Eye (tissue), 1 donor: ENCODE measurements at regions not wholly inside any gene's neighbourhood (a gene's known extent, or its start where the extent isn't known, plus 50 kb on each side); places are given as distances from the start of the nearest gene placed in this dataset.
"Not testable (repeated sequence)": the region's sequence is repeated elsewhere in the genome, so short reads cannot be mapped to it uniquely, and the experiment has no call there.

Experiments used
- DNase-seq: peaks from one replicate; pipeline ENCODE4 v3.0.0-alpha.2; 2015

GRCh38 chr20:57995381-57995977 lies 233.0 kb downstream of the ANKRD60 start:
- peak; percentile 93 for DNase-seq

GRCh38 chr20:57993716-57994431 lies 234.6 kb downstream of the ANKRD60 start:
- peak; percentile 91 for DNase-seq

GRCh38 chr20:57991211-57991881 lies 237.1 kb downstream of the ANKRD60 start:
- peak; percentile 92 for DNase-seq

GRCh38 chr20:57990396-57990987 lies 238.0 kb downstream of the ANKRD60 start:
- peak; percentile 69 for DNase-seq

- no peak for DNase-seq
Observed at GRCh38 chr20:57988828-57989227, 239.6 kb downstream of the ANKRD60 start.

GRCh38 chr20:57988422-57988821 lies 240.0 kb downstream of the ANKRD60 start:
- DNase-seq, result no peak

- no peak for DNase-seq
Observed at GRCh38 chr20:57987659-57988058, 240.8 kb downstream of the ANKRD60 start.

- peak; percentile 58 for DNase-seq
Observed at GRCh38 chr20:57986666-57987065, 241.8 kb downstream of the ANKRD60 start.

GRCh38 chr20:57985278-57985677 lies 243.2 kb downstream of the ANKRD60 start:
- peak; percentile 81 for DNase-seq

GRCh38 chr20:57983082-57983481 lies 245.4 kb downstream of the ANKRD60 start:
- no peak for DNase-seq

- peak; percentile 73 for DNase-seq
Observed at GRCh38 chr20:57980506-57980905, 247.9 kb downstream of the ANKRD60 start.

GRCh38 chr20:57977569-57977968 lies 250.9 kb downstream of the ANKRD60 start:
- DNase-seq, result no peak

- peak; percentile 31 for DNase-seq
Observed at GRCh38 chr20:57977141-57977540, 251.3 kb downstream of the ANKRD60 start.

GRCh38 chr20:57974863-57975262 lies 253.6 kb downstream of the ANKRD60 start:
- no peak for DNase-seq

GRCh38 chr20:57973886-57974285 lies 254.6 kb downstream of the ANKRD60 start:
- DNase-seq, result no peak

GRCh38 chr20:57971583-57971982 lies 256.9 kb downstream of the ANKRD60 start:
- not testable (repeated sequence) for DNase-seq

- no peak for DNase-seq
Observed at GRCh38 chr20:57970856-57971255, 257.6 kb downstream of the ANKRD60 start.

- DNase-seq, result no peak
Observed at GRCh38 chr20:57970116-57970515, 258.3 kb downstream of the ANKRD60 start.

- DNase-seq, result no peak
Observed at GRCh38 chr20:57968120-57968519, 258.3 kb upstream of the PMEPA1 start.

- no peak for DNase-seq
Observed at GRCh38 chr20:57967364-57967763, 257.5 kb upstream of the PMEPA1 start.

GRCh38 chr20:57966620-57967019 lies 256.8 kb upstream of the PMEPA1 start:
- no peak for DNase-seq

- no peak for DNase-seq
Observed at GRCh38 chr20:57965441-57965840, 255.6 kb upstream of the PMEPA1 start.

GRCh38 chr20:57964011-57964862 lies 254.4 kb upstream of the PMEPA1 start:
- DNase-seq, result no peak
